IMR-90 (cell line): ENCODE measurements at regions not wholly inside any gene's neighbourhood (a gene's known extent, or its start where the extent isn't known, plus 50 kb on each side); places are given as distances from the start of the nearest gene placed in this dataset.

ENCODE experiments used
- ATAC-seq: fragments of 200-7000 bp; cut with Tn5 transposase; 2 replicates; pipeline ENCODE4 v1.9.1; 2020; ENCODE audit warnings: low read depth, mild to moderate bottlenecking, moderate library complexity
- BruUV-seq: library from RNA; stranded (reverse); fragments of 400-500 nt; replicated peaks from 2 replicates; lab custom pipeline; 2021; lab: Mats Ljungman, UMichigan
- CTCF ChIA-PET: fragments of 300-600 bp; formaldehyde crosslinking; extraction: SDS; loops from one replicate; lab custom pipeline; 2021; ENCODE audit warnings: antibody characterized with exemption; lab: Yijun Ruan, JAX
- POLR2A ChIA-PET: fragments of 300-600 bp; sonication (Branson Sonifier 250); formaldehyde crosslinking; loops from one replicate; lab custom pipeline; 2022; ENCODE audit warnings: antibody characterized with exemption; ENCODE audit not compliant: unreplicated experiment; lab: Charles Lee
- DNase-seq: peaks from one replicate; pipeline ENCODE4 v3.0.0; 2013
- H2AFZ ChIP-seq: replicated peaks from 2 replicates; pipeline ENCODE3; 2013; ENCODE audit warnings: low read length, mild to moderate bottlenecking; ENCODE audit not compliant: poor library complexity
- H2AK5ac ChIP-seq: 2 replicates; pipeline ENCODE4 v1.6.1; 2013; ENCODE audit warnings: low read depth, low read length, inconsistent platforms
- H2AK9ac ChIP-seq: replicated peaks from 2 replicates; pipeline ENCODE3; 2013; ENCODE audit warnings: mild to moderate bottlenecking, low read depth, low read length, moderate library complexity; ENCODE audit not compliant: poor library complexity
- H2BK120ac ChIP-seq: 2 replicates; pipeline ENCODE4 v1.6.1; 2013; ENCODE audit warnings: low read depth, low read length, inconsistent platforms
- H2BK15ac ChIP-seq: 3 replicates; pipeline ENCODE4 v1.6.1; 2013; ENCODE audit warnings: low read depth, low read length, inconsistent platforms
- H2BK20ac ChIP-seq: 2 replicates; pipeline ENCODE4 v1.6.1; 2013; ENCODE audit warnings: low read depth, mild to moderate bottlenecking, inconsistent platforms, low read length, moderate library complexity
- H2BK5ac ChIP-seq: 2 replicates; pipeline ENCODE4 v1.6.1; 2013; ENCODE audit warnings: mild to moderate bottlenecking, low read depth, low read length, inconsistent platforms; ENCODE audit not compliant: poor library complexity, severe bottlenecking
- H3K14ac ChIP-seq: replicated peaks from 2 replicates; pipeline ENCODE4 v1.6.1; 2013; ENCODE audit warnings: low read depth, low read length, inconsistent platforms
- H3K18ac ChIP-seq: 2 replicates; pipeline ENCODE4 v1.6.1; 2013; ENCODE audit warnings: low read depth, low read length, control low read depth
- H3K23ac ChIP-seq: 2 replicates; pipeline ENCODE4 v1.6.1; 2013; ENCODE audit warnings: low read depth, low read length, inconsistent platforms
- H3K27ac ChIP-seq: 2 replicates; pipeline ENCODE4 v1.5.1; 2013; ENCODE audit warnings: mild to moderate bottlenecking, control low read depth, low read length; ENCODE audit not compliant: insufficient read depth
- H3K27me3 ChIP-seq: 2 replicates; pipeline ENCODE4 v1.6.1; 2013; ENCODE audit warnings: low read length; ENCODE audit not compliant: control insufficient read depth, insufficient read depth
- H3K36me3 ChIP-seq: 2 replicates; pipeline ENCODE4 v1.6.1; 2013; ENCODE audit warnings: low read length, mixed read lengths; ENCODE audit not compliant: control insufficient read depth, insufficient read depth
- H3K4ac ChIP-seq: 2 replicates; pipeline ENCODE4 v1.6.1; 2013; ENCODE audit warnings: low read depth, low read length, inconsistent platforms
- H3K4me1 ChIP-seq: 2 replicates; pipeline ENCODE4 v1.6.1; 2013; ENCODE audit warnings: low read length, mixed read lengths; ENCODE audit not compliant: control insufficient read depth, insufficient read depth
- H3K4me2 ChIP-seq: 2 replicates; pipeline ENCODE4 v1.6.1; 2013; ENCODE audit warnings: low read depth, mild to moderate bottlenecking, control low read depth, low read length, moderate library complexity
- H3K4me3 ChIP-seq: 2 replicates; pipeline ENCODE4 v1.5.1; 2013; ENCODE audit warnings: low read depth, mild to moderate bottlenecking, control low read depth, low read length, moderate library complexity; ENCODE audit not compliant: insufficient read depth
- H3K56ac ChIP-seq: 2 replicates; pipeline ENCODE4 v1.6.1; 2013; ENCODE audit warnings: low read length, inconsistent platforms; ENCODE audit not compliant: insufficient read depth; ENCODE audit errors: extremely low read depth
- H3K79me1 ChIP-seq, 2 experiments: 2 replicates each; pipeline ENCODE4 v1.6.1; 2013; ENCODE audit warnings: low read length in 2 of 2, inconsistent platforms in 1 of 2, low read depth in 1 of 2
- H3K9ac ChIP-seq: 2 replicates; pipeline ENCODE4 v1.6.1; 2013; ENCODE audit warnings: low read depth, low read length, control low read depth
- H3K9me1 ChIP-seq: 2 replicates; pipeline ENCODE4 v1.6.1; 2013; ENCODE audit warnings: low read length, inconsistent platforms; ENCODE audit not compliant: insufficient read depth
- H3K9me3 ChIP-seq: 2 replicates; pipeline ENCODE4 v1.6.1; 2013; ENCODE audit warnings: low read length; ENCODE audit not compliant: control insufficient read depth, insufficient read depth
- H4K20me1 ChIP-seq: 2 replicates; pipeline ENCODE4 v1.6.1; 2013; ENCODE audit warnings: low read length, inconsistent platforms; ENCODE audit not compliant: insufficient read depth
- H4K5ac ChIP-seq: 2 replicates; pipeline ENCODE4 v1.6.1; 2013; ENCODE audit warnings: mild to moderate bottlenecking, low read depth, low read length, control low read depth
- H4K8ac ChIP-seq, 2 experiments: 2 replicates each; pipeline ENCODE4 v1.6.1; 2013; ENCODE audit warnings: low read depth in 2 of 2, low read length in 2 of 2, control low read depth in 1 of 2, inconsistent platforms in 1 of 2
- H4K91ac ChIP-seq: 2 replicates; pipeline ENCODE4 v1.6.1; 2013; ENCODE audit warnings: low read depth, low read length, inconsistent platforms; ENCODE audit not compliant: insufficient read depth
- BHLHE40 ChIP-seq: fragments of 150-350 bp; IDR thresholded peaks from 2 replicates; pipeline ENCODE4 v1.6.1; 2016; ENCODE audit warnings: mild to moderate bottlenecking, low read depth, low read length
- ELK1 ChIP-seq: fragments of 150-350 bp; IDR thresholded peaks from 2 replicates; pipeline ENCODE4 v1.6.1; 2016; ENCODE audit warnings: low read depth, mild to moderate bottlenecking, low read length, moderate library complexity, borderline replicate concordance
- MAFK ChIP-seq: IDR thresholded peaks from 2 replicates; pipeline ENCODE4 v1.6.1; 2012; ENCODE audit warnings: low read depth, low read length, improper control_type of control experiment
- MAZ ChIP-seq: IDR thresholded peaks from 2 replicates; pipeline ENCODE4 v1.6.1; 2012; ENCODE audit warnings: low read depth, mild to moderate bottlenecking, low read length, improper control_type of control experiment, moderate library complexity, borderline replicate concordance
- NFE2L2 ChIP-seq: fragments of 150-350 bp; IDR thresholded peaks from 2 replicates; pipeline ENCODE4 v1.6.1; 2016; ENCODE audit warnings: low read depth, mild to moderate bottlenecking, low read length
- POLR2A ChIP-seq: IDR thresholded peaks from 2 replicates; pipeline ENCODE4 v1.6.1; 2012; ENCODE audit warnings: mild to moderate bottlenecking, low read depth, low read length
- RFX5 ChIP-seq: IDR thresholded peaks from 2 replicates; pipeline ENCODE4 v1.8.0; 2012; ENCODE audit warnings: low read depth, mild to moderate bottlenecking, low read length, moderate library complexity
- SMC3 ChIP-seq: fragments of 150-350 bp; IDR thresholded peaks from 2 replicates; pipeline ENCODE4 v1.6.1; 2016; ENCODE audit warnings: low read depth, mild to moderate bottlenecking, antibody characterized with exemption, low read length, moderate library complexity
- WGBS, 2 experiments: methylation state at CpG; one replicate each; pipeline versions ENCODE4 v1.1.5 to v1.1.7; 2013; ENCODE audit warnings: missing lambda C conversion rate in 2 of 2; ENCODE audit not compliant: insufficient read length in 1 of 2; ENCODE audit errors: extremely low coverage in 2 of 2; 5-methylcytosine and 5-hydroxymethylcytosine counted together
- dilution Hi-C: fragments of 300-500 bp; cut with HindIII; formaldehyde crosslinking; loops from one replicate; pipeline ENCODE4 v1.14.3; 2018; ENCODE audit warnings: low sequenced_read_pairs; ENCODE audit not compliant: unreplicated experiment
- in situ Hi-C: fragments of 300-500 bp; cut with MboI; formaldehyde crosslinking; loops from 3 replicates; pipeline ENCODE4 v1.14.3; 2019; ENCODE audit warnings: low sequenced_read_pairs, inconsistent platforms, mixed read lengths
- intact Hi-C: fragments of 100-400 bp; cut with micrococcal nuclease; formaldehyde crosslinking; loops from 2 replicates; pipeline ENCODE4 v1.10.0; 2022

GRCh38 chr4:157838366-157838765 is 334.5 kb downstream of the GASK1B start:
- Histone ChIP-seq H4K8ac (no peak overlapping the region), H3K56ac (no peak overlapping the region), H3K18ac (no peak overlapping the region), H2AK9ac (no peak overlapping the region), H3K4me1 (no peaks in the 10 kb centered on the region), H3K9ac (no peak overlapping the region), H4K91ac (no peak overlapping the region), H2AK5ac (no peak overlapping the region), H3K4me2 (no peak overlapping the region), H2BK20ac (no peak overlapping the region), H2BK15ac (no peak overlapping the region), H3K36me3 (no peaks in the 10 kb centered on the region), H3K14ac (no peak overlapping the region), H4K5ac (no peak overlapping the region), H2BK120ac (no peak overlapping the region), H4K20me1 (no peaks in the 10 kb centered on the region), H3K4ac (no peak overlapping the region), H3K4me3 (no peak overlapping the region), H3K79me1 (no peaks in the 10 kb centered on the region), H2AFZ (no peak overlapping the region), H3K27ac (no peak overlapping the region), H2BK5ac (no peak overlapping the region), H3K23ac (no peak overlapping the region), H3K27me3 (no peaks in the 10 kb centered on the region), H3K9me1 (no peaks in the 10 kb centered on the region), H3K9me3 (no peaks in the 10 kb centered on the region)
- no peak for TF ChIP-seq SMC3
- no peak for TF ChIP-seq MAFK
- no peak for TF ChIP-seq RFX5
- no peak for TF ChIP-seq NFE2L2
- TF ChIP-seq BHLHE40 = no peak
- TF ChIP-seq ELK1 = no peak
- TF ChIP-seq MAZ = no peak
- TF ChIP-seq POLR2A = no peak
- no CpG with 5 or more reads among the region's 2 CpGs for WGBS, 2 experiments
- no peak for ATAC-seq
- intact Hi-C loops = no loop called here
- dilution Hi-C loops = no loop called here
- no TSS peak for BruUV-seq
- in situ Hi-C loops = no loop called here
- POLR2A ChIA-PET = no interaction called here
- CTCF ChIA-PET = no interaction called here
- DNase-seq = no peak
